ENCODE measurements at regions not wholly inside any gene's neighbourhood (a gene's known extent, or its start where the extent isn't known, plus 50 kb on each side); places are given as distances from the start of the nearest gene placed in this dataset.

DNA sequence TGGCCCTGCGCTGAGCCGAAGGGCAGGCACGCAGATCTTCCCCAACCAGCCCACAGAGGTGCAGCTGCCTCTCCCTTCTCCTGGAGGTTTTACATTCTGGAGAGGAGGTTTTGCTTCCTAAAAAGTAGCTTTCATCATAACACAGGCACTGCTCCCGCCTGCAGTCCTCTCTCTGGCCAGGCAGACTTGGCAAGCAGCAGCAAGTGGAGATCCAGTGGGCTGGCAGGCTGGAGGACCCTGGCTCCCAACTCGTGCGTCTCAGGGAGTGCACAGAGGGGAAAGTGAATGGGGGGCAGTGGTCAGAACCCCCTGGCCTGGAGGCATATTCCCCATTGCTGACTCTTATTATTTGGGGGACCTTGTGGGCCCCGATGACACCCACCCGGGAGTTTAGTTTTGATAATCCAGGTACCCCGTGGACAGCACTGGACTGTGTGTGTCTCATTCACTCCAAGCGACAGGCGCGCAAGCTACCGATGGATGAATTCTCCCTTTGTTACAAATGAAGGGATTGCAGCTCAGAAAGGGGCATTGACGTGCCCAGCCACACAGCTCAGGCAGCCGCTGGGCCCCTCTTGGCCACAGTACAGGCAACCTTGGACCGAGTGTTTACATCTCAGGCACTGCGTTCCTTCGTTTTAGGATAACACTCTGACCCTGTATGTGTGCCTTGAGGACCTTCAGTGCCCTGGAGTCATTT lies 1223.9 kb downstream of the BRD1 start:
- DNase-seq = no peak

- DNase-seq = no peak
Observed at GRCh38 chr22:48602805-48603518, 1224.7 kb downstream of the BRD1 start.

- no peak for DNase-seq
Observed at GRCh38 chr22:48600681-48601080, 1227.0 kb downstream of the BRD1 start.

DNA sequence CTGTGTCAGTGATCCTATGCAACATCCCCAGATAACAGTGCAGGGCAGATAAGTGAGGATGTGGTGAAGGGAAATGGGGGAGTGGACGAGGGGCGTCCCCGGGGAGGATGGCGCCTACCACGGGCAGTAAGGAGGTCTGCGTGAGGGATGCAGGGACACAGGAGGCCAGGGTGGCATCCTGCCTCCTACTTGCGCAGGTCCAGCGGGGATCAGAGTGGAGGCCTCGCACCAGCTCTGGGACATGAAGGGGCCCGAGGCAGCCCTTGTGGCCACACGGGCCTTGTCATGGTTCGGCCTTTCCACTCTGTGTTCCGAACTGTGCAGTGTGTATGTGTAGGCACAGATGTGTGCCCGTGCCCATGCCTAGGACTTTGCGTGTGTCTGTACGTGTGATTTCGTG lies 1227.5 kb downstream of the BRD1 start:
- no peak for DNase-seq

DNA sequence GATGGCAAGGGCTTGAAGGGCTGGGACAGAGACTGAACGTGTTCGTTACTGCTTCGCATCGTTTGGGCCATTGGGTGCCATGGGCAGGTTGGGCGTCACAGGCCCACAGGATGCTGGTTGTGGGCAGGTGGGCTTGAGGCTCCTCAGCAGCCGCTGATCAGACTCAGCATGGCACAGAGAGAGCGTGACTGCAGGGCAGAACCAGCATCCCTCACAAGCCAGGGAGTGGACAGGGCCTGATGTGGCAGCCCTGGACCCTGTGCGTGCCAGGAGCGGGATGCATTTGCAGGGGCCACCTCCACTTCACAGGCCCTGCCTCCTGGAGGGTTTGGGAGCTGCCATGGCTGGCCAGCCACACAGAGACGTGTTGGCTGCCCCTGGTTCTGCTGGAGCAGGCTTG lies 1228.3 kb downstream of the BRD1 start:
- no peak for DNase-seq

GRCh38 chr22:48596111-48596850 lies 1231.4 kb downstream of the BRD1 start:
- no peak for DNase-seq

- no peak for DNase-seq
Observed at GRCh38 chr22:48595511-48595905, 1232.2 kb downstream of the BRD1 start.

DNA sequence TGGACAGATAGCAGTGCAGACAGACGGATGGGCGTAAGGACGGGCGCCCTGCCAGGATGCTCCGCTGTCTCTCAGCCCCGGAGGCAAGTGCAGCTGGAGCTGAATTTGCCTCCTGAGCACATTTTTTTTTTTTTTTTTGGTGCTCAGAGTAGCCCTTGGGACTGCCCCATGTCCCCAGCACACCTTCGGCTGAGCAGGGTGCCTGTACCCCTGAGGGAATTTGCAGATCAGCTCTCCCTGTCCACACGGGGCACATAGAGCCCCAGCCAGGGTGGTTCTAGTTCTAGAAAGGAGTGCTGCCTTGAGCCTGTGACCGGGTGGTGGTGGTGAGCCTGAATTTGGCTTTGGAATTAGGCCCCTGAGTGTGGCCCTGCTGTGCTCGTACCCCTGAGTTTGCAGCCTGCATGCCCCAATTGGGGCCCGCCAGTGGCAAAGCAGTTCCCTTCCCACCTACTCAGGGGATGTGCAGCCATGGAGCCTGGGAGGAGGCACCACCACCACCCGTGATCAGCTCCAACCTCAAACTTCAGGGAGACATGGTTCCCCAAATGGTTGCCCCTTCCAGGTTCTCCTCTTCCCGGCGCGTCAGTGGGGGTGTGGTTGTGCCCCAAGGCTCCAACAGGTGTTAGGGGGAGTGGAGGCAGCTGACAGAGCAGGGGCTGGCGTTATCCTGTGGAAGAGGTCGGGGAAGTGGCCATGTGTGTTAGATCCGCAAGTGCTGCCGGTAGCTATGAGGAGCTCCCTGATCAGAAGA lies 1232.7 kb downstream of the BRD1 start:
- DNase-seq = no peak

- no peak for DNase-seq
Observed at GRCh38 chr22:48594016-48594756, 1233.5 kb downstream of the BRD1 start.

- DNase-seq = no peak
Observed at GRCh38 chr22:48593551-48593950, 1234.1 kb downstream of the BRD1 start.

DNA sequence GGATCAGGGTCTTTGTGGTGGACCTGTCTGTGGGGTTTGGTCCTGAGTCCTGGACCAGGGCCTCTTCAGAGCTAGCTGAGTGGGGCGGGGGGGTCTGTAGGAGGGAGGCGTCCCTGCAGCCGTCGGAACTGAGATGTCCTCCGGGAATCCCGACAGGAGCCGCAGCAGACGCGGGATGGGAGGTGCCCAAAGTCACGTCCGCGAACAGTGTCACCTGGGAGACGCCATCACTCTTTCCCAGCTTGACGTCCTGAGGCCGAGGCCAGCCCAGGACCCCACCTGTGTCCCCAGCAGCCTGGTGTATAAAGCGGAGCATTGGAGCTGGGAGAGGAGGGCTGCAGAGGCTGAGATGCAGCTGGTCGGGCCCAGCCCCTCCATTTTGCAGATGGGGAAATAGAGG lies 1234.7 kb downstream of the BRD1 start:
- DNase-seq = no peak

GRCh38 chr22:48592488-48592887 lies 1235.2 kb downstream of the BRD1 start:
- no peak for DNase-seq

DNA sequence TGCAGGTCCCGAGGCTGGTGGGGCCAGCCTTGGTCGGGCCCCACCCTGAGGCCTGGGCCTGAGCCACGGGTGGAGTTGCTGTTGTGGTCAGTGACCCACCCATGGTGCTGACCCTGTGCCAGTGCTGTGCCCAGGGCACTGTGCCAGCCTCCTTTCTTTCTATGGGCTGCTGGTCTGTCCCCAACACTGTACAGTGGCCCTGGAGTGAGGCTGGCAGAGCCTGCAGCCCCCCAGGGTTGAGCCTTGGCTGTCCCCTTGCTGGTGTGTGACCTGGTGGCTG lies 1235.7 kb downstream of the BRD1 start:
- no peak for DNase-seq

GRCh38 chr22:48591286-48592065 lies 1236.2 kb downstream of the BRD1 start:
- no peak for DNase-seq

GRCh38 chr22:48589901-48590300 lies 1237.8 kb downstream of the BRD1 start:
- no peak for DNase-seq

GRCh38 chr22:48588878-48589450 lies 1238.7 kb downstream of the BRD1 start:
- no peak for DNase-seq

DNA sequence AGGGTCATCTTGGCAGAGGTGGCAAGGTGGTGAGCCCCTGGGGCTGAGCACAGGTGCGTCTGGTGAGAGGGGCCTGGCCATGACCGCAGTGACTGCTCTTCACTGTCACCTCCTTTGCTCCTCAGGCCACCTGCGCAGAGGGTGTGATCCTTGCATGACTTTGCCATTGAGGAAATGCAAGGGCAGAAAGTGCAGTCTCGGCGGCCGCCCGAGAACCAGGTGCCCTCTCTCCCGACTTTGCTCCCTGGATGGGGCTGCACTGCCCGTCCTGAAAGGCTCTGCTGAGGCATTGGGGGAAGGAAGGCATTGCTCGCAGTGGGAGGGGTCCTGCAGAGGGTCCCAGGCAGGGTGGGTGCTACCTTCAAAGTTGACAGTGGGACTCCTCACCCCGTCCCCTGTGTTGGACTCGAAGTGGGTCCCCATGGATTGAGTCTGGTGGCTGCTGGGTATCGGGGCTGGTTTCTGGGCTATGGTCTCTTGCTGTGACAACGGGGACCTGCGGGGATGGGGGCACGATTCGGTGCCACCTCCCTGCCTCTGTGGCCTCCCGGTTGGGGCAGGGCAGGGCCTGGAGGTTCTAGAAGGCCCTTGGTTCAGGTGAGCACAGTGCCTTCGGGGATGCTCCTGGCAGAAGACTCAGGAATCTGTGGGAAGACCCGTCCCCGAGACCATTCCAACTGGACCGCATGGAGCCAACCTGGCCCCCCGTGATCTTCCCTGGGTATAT lies 1239.4 kb downstream of the BRD1 start:
- DNase-seq = no peak

- DNase-seq = no peak
Observed at GRCh38 chr22:48587236-48587865, 1240.3 kb downstream of the BRD1 start.

DNA sequence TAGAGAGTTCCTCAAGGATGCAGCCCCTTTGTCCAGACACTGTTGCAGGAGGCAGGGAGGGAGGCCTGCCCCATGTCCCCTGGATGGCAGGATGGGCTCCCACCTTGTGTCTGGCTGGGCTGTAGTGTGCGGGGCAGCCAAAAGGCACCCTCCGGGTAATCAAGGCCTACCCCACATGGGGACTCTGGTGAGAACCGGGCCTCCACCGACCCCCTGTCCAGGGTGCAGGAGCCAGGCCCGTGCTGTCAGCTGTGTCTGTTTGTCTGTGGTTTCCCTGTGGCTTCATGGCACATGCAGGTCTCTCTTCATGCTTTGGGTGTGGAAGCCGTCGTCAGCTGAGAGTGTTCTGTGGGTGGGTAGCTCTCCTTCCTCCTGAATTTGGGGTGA lies 1240.9 kb downstream of the BRD1 start:
- no peak for DNase-seq

All from NCI-H2107 (cell line).